A673 (cell line): ENCODE measurements at regions not wholly inside any gene's neighbourhood (a gene's known extent, or its start where the extent isn't known, plus 50 kb on each side); places are given as distances from the start of the nearest gene placed in this dataset.

Experiments
- BruUV-seq: library from RNA; stranded (reverse); fragments of 400-500 nt; replicated peaks from 2 replicates; lab custom pipeline; 2021; lab: Mats Ljungman, UMichigan
- CTCF ChIA-PET: fragments of 300-600 bp; sonication (Branson Sonifier 250); formaldehyde crosslinking; loops from one replicate; lab custom pipeline; 2022; ENCODE audit warnings: antibody characterized with exemption; lab: Charles Lee
- POLR2A ChIA-PET: fragments of 300-600 bp; sonication (Branson Sonifier 250); formaldehyde crosslinking; loops from one replicate; lab custom pipeline; 2022; ENCODE audit warnings: antibody characterized with exemption; ENCODE audit not compliant: low non-redundant PET; lab: Charles Lee
- DNase-seq: peaks from one replicate; pipeline ENCODE4 v3.0.0-alpha.2; 2015; ENCODE audit warnings: low spot score
- H3K27ac ChIP-seq: fragments of 200-600 bp; sonication (generic); 2 replicates; pipeline ENCODE4 v1.5.1; 2016; ENCODE audit warnings: mixed run types, low read depth, mild to moderate bottlenecking, mixed read lengths, antibody characterized with exemption, low read length; ENCODE audit not compliant: poor library complexity, severe bottlenecking
- H3K27me3 ChIP-seq: fragments of 200-600 bp; sonication (generic); replicated peaks from 2 replicates; pipeline ENCODE4 v1.6.1; 2017; ENCODE audit warnings: mixed run types, low read depth, mild to moderate bottlenecking, mixed read lengths, antibody characterized with exemption, low read length; ENCODE audit not compliant: insufficient read depth, poor library complexity
- H3K36me3 ChIP-seq: fragments of 200-600 bp; sonication (generic); 2 replicates; pipeline ENCODE4 v1.6.1; 2016; ENCODE audit warnings: mixed run types, mild to moderate bottlenecking, mixed read lengths, antibody characterized with exemption, low read length; ENCODE audit not compliant: insufficient read depth, poor library complexity, severe bottlenecking
- H3K4me1 ChIP-seq: fragments of 200-600 bp; sonication (generic); 2 replicates; pipeline ENCODE4 v1.6.1; 2017; ENCODE audit warnings: mixed run types, mild to moderate bottlenecking, mixed read lengths, antibody characterized with exemption, low read length; ENCODE audit not compliant: insufficient read depth, poor library complexity, severe bottlenecking
- H3K4me3 ChIP-seq: fragments of 200-600 bp; sonication (generic); 2 replicates; pipeline ENCODE4 v1.5.1; 2016; ENCODE audit warnings: low read depth, mixed run types, mild to moderate bottlenecking, mixed read lengths, low read length; ENCODE audit not compliant: poor library complexity, severe bottlenecking
- H3K9me3 ChIP-seq: fragments of 200-600 bp; sonication (generic); 2 replicates; pipeline ENCODE4 v1.6.1; 2016; ENCODE audit warnings: mixed run types, low read depth, mild to moderate bottlenecking, mixed read lengths, antibody characterized with exemption, low read length; ENCODE audit not compliant: poor library complexity, severe bottlenecking
- CTCF ChIP-seq: fragments of 300-800, 200-600 bp; sonication (generic); conservative IDR thresholded peaks from 2 replicates; pipeline ENCODE4 v1.5.1; 2017; ENCODE audit warnings: low read depth, mild to moderate bottlenecking, antibody characterized with exemption, low read length, moderate library complexity, mixed read lengths
- EZH2 ChIP-seq: fragments of 200-600 bp; sonication (generic); IDR thresholded peaks from 2 replicates; pipeline ENCODE4 v1.6.1; 2017; ENCODE audit warnings: borderline replicate concordance, low read depth, mild to moderate bottlenecking, mixed read lengths, antibody characterized with exemption, low read length; ENCODE audit not compliant: poor library complexity, severe bottlenecking
- intact Hi-C: fragments of 100-400 bp; cut with micrococcal nuclease; formaldehyde crosslinking; loops from one replicate; pipeline ENCODE4 v1.10.0; 2022; ENCODE audit not compliant: unreplicated experiment

DNA sequence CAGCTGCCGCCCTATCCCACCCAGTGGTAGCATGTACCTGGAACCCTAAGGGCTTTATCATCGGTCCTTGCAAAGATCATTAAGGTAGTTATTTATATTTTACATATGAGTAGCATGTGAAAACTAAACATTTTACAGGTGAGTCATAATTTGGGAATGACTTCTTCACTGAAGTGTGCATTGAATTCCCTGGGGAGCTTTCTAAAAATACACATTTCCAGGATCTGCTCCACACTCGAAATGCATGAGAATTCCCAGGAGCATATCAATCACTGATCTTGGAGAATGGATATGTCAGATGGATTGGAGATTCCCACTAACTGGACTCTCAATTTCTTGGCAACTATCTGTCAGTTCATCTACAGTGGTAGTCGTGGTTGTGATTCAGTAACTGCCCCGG, 717.5 kb downstream of the IRX1 start:
- no peaks in the 10 kb centered on the region for H3K27me3 ChIP-seq
- no TSS peak for BruUV-seq
- CTCF ChIA-PET, result no interaction called here
- no peak overlapping the region for H3K27ac ChIP-seq
- H3K9me3 ChIP-seq, result peaks cover 36% of the 10 kb centered on the region
- no peak for TF ChIP-seq EZH2
- no peak for TF ChIP-seq CTCF
- H3K4me1 ChIP-seq, result no peaks in the 10 kb centered on the region
- no peak for DNase-seq
- H3K4me3 ChIP-seq, result no peak overlapping the region
- intact Hi-C loops, result no loop called here
- H3K36me3 ChIP-seq, result no peaks in the 10 kb centered on the region
- POLR2A ChIA-PET, result no interaction called here

DNA sequence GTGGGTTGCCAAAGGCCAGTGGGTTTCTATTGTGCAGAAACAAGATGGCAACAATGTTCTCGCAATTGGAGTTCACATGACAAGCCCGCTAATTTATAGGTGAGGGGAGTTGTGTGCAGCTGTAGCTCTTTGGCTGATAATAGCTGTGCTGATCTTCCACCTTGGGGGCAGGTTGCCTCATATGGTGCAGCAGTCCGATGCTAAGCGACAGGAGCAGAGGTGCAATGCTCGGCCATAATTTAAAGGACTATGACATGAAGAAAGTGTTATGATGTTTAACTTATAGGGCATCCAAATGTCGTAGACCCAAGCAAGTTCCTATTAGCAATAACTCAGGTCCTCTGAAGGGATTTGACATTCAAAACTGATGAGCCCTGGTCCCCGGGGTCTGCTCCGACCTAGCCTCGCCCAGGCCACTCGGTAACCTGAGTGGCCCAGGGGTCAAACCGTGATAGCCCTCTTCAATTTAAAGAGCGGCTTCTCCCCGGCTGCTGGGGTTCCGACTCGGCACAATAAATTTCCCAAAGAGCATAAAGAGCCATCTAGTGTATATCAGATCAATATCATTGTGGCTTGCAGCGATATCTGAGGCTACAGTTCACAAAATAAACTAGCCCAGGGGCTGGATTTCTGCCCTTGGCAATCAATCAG, 724.0 kb downstream of the IRX1 start:
- no peaks in the 10 kb centered on the region for H3K36me3 ChIP-seq
- peaks cover 52% of the 10 kb centered on the region for H3K9me3 ChIP-seq
- ChIA-PET POLR2A (no interaction called here), CTCF (no interaction called here)
- H3K4me1 ChIP-seq, result no peaks in the 10 kb centered on the region
- intact Hi-C loops, result no loop called here
- no peak for DNase-seq
- no peak for TF ChIP-seq CTCF
- no peak for TF ChIP-seq EZH2
- H3K27me3 ChIP-seq, result no peaks in the 10 kb centered on the region
- no peak overlapping the region for H3K27ac ChIP-seq
- no peak overlapping the region for H3K4me3 ChIP-seq
- no TSS peak for BruUV-seq

DNA sequence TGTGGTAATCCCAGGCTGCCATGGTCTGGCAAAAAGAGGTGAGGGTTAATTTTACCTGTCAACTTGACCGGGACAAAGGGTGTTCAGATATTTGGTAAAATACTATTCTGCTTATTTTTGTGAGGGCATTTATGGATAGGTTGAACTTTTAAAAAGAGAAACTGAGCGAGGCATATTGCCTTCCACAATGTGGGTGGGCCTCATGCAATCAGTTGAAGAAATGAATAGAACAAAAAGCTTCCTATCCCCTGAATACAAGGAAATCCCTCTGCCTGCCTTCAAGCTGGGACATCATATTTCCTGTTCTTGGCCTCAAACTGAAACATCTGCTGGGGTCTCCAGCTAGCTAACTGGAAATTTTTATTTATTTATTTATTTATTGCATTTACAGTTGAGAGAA, 734.7 kb downstream of the IRX1 start:
- Histone ChIP-seq H3K4me1 (no peaks in the 10 kb centered on the region), H3K4me3 (no peak overlapping the region), H3K27me3 (no peaks in the 10 kb centered on the region), H3K9me3 (peaks cover 25% of the 10 kb centered on the region), H3K36me3 (no peaks in the 10 kb centered on the region), H3K27ac (no peak overlapping the region)
- TF ChIP-seq CTCF, result no peak
- no peak for TF ChIP-seq EZH2
- intact Hi-C loops, result no loop called here
- no peak for DNase-seq
- POLR2A ChIA-PET, result no interaction called here
- no TSS peak for BruUV-seq
- CTCF ChIA-PET, result no interaction called here
